ENCODE measurements at regions not wholly inside any gene's neighbourhood (a gene's known extent, or its start where the extent isn't known, plus 50 kb on each side); places are given as distances from the start of the nearest gene placed in this dataset.
"Not testable (repeated sequence)": the region's sequence is repeated elsewhere in the genome, so short reads cannot be mapped to it uniquely, and the experiment has no call there.

- H3K27me3 Mint-ChIP-seq (ENCODE audit: insufficient read depth); H3K9me3 Mint-ChIP-seq; H3K36me3 Mint-ChIP-seq (ENCODE audit: low read depth): not testable (repeated sequence)
- DNase-seq = peak; percentile 88
- H3K4me3 Mint-ChIP-seq = peak overlapping the region; percentile 31
- H3K27ac Mint-ChIP-seq = peak overlapping the region; percentile 91
- H3K4me1 Mint-ChIP-seq (ENCODE audit: low read depth) = peaks cover 31% of the 10 kb centered on the region
Observed at GRCh38 chr16:29266612-29267011, 139.9 kb downstream of the NPIPB11 start.

GRCh38 chr16:29265255-29265853, 141.2 kb downstream of the NPIPB11 start:
- H3K27ac Mint-ChIP-seq = peak overlapping the region; percentile 81
- not testable (repeated sequence) for H3K9me3 Mint-ChIP-seq; H3K36me3 Mint-ChIP-seq (ENCODE audit: low read depth); H3K27me3 Mint-ChIP-seq (ENCODE audit: insufficient read depth)
- peak overlapping the region; percentile 30; the same call in 1 of the 2 replicates for H3K4me3 Mint-ChIP-seq
- DNase-seq = peak; percentile 96
- peaks cover 36% of the 10 kb centered on the region for H3K4me1 Mint-ChIP-seq (ENCODE audit: low read depth)

GRCh38 chr16:29264080-29264837, 142.3 kb downstream of the NPIPB11 start:
- 0 out of 2 replicates have a peak overlapping the region, but pooled peaks have one; percentile 30 for H3K4me3 Mint-ChIP-seq
- H3K4me1 Mint-ChIP-seq (ENCODE audit: low read depth) = peaks cover 36% of the 10 kb centered on the region
- H3K27ac Mint-ChIP-seq = peak overlapping the region; percentile 81
- not testable (repeated sequence) for H3K36me3 Mint-ChIP-seq (ENCODE audit: low read depth); DNase-seq; H3K9me3 Mint-ChIP-seq; H3K27me3 Mint-ChIP-seq (ENCODE audit: insufficient read depth)

- not testable (repeated sequence) for H3K4me3 Mint-ChIP-seq; H3K36me3 Mint-ChIP-seq (ENCODE audit: low read depth); H3K9me3 Mint-ChIP-seq; H3K27me3 Mint-ChIP-seq (ENCODE audit: insufficient read depth); DNase-seq
- H3K4me1 Mint-ChIP-seq (ENCODE audit: low read depth) = peaks cover 36% of the 10 kb centered on the region
- peak overlapping the region; percentile 7; the same call in 1 of the 2 replicates for H3K27ac Mint-ChIP-seq
Observed at GRCh38 chr16:29262725-29263124, 143.8 kb downstream of the NPIPB11 start.

- Mint-ChIP-seq H3K4me1 (ENCODE audit: low read depth) (peaks cover 32% of the 10 kb centered on the region), H3K4me3 (peak overlapping the region; percentile 37; the same call in 1 of the 2 replicates), H3K27ac (peak overlapping the region; percentile 65)
- not testable (repeated sequence) for DNase-seq; H3K27me3 Mint-ChIP-seq (ENCODE audit: insufficient read depth); H3K36me3 Mint-ChIP-seq (ENCODE audit: low read depth); H3K9me3 Mint-ChIP-seq
Observed at GRCh38 chr16:29261427-29262248, 144.9 kb downstream of the NPIPB11 start.

- not testable (repeated sequence) for H3K36me3 Mint-ChIP-seq (ENCODE audit: low read depth); DNase-seq; H3K9me3 Mint-ChIP-seq; H3K27me3 Mint-ChIP-seq (ENCODE audit: insufficient read depth)
- Mint-ChIP-seq H3K4me1 (ENCODE audit: low read depth) (peaks cover 28% of the 10 kb centered on the region), H3K4me3 (peak overlapping the region; percentile 37; the same call in 1 of the 2 replicates), H3K27ac (peak overlapping the region; percentile 65; the same call in 1 of the 2 replicates)
Observed at GRCh38 chr16:29260683-29261426, 145.7 kb downstream of the NPIPB11 start.

- H3K27me3 Mint-ChIP-seq (ENCODE audit: insufficient read depth); H3K9me3 Mint-ChIP-seq: not testable (repeated sequence)
Observed at GRCh38 chr16:29259635-29260457, 146.7 kb downstream of the NPIPB11 start.

GRCh38 chr16:29258946-29259634, 147.4 kb downstream of the NPIPB11 start:
- not testable (repeated sequence) for H3K27ac Mint-ChIP-seq; H3K9me3 Mint-ChIP-seq; DNase-seq; H3K4me3 Mint-ChIP-seq; H3K27me3 Mint-ChIP-seq (ENCODE audit: insufficient read depth); H3K36me3 Mint-ChIP-seq (ENCODE audit: low read depth)
- peaks cover 18% of the 10 kb centered on the region for H3K4me1 Mint-ChIP-seq (ENCODE audit: low read depth)

More at GRCh38 chr16:29259635-29260457, 146.7 kb downstream of the NPIPB11 start:
- not testable (repeated sequence) for H3K4me3 Mint-ChIP-seq; H3K27ac Mint-ChIP-seq; H3K36me3 Mint-ChIP-seq (ENCODE audit: low read depth); DNase-seq
- peaks cover 25% of the 10 kb centered on the region for H3K4me1 Mint-ChIP-seq (ENCODE audit: low read depth)

Data from HFFc6 (cell line).